ENCODE measurements at regions not wholly inside any gene's neighbourhood (a gene's known extent, or its start where the extent isn't known, plus 50 kb on each side); places are given as distances from the start of the nearest gene placed in this dataset.

GRCh38 chr10:65194126-65194525 is 1672.9 kb downstream of the REEP3 start:
- TF ChIP-seq SUZ12 (IDR thresholded peaks at IDR 0.05; ENCODE audit: extremely low read depth, insufficient read depth, insufficient read length) (no peak), ZNF274 (IDR thresholded peaks at IDR 0.05; ENCODE audit: low read depth, low read length) (no peak), YY1 (IDR thresholded peaks at IDR 0.05; ENCODE audit: insufficient read depth, insufficient read length) (no peak)

All from NT2/D1 (cell line).